WTC11 (cell line): ENCODE measurements at regions not wholly inside any gene's neighbourhood (a gene's known extent, or its start where the extent isn't known, plus 50 kb on each side); places are given as distances from the start of the nearest gene placed in this dataset.

Source experiments
- ESRRA ChIP-seq: sonication (generic); formaldehyde crosslinking; IDR thresholded peaks from 2 replicates; pipeline ENCODE4 v1.8.1; 2022; ENCODE audit warnings: mild to moderate bottlenecking, missing genetic modification reagents, borderline replicate concordance
- GABPB1 ChIP-seq: sonication (generic); formaldehyde crosslinking; IDR thresholded peaks from 2 replicates; pipeline ENCODE4 v1.8.1; 2023; ENCODE audit warnings: mild to moderate bottlenecking, missing genetic modification reagents
- TF ChIP-seq, protein P1 (sequence below): fragments of 200-600 bp; IDR thresholded peaks from 2 replicates; pipeline ENCODE4 v1.8.0; 2022; ENCODE audit warnings: antibody characterized with exemption
- TF ChIP-seq, protein P2 (sequence below): sonication (generic); formaldehyde crosslinking; IDR thresholded peaks from 2 replicates; pipeline ENCODE4 v1.8.0; 2022; ENCODE audit warnings: mild to moderate bottlenecking, missing genetic modification reagents
- TF ChIP-seq, protein P3 (sequence below): sonication (generic); formaldehyde crosslinking; IDR thresholded peaks from 2 replicates; pipeline ENCODE4 v1.8.1; 2023; ENCODE audit warnings: mild to moderate bottlenecking, missing genetic modification reagents

DNA sequence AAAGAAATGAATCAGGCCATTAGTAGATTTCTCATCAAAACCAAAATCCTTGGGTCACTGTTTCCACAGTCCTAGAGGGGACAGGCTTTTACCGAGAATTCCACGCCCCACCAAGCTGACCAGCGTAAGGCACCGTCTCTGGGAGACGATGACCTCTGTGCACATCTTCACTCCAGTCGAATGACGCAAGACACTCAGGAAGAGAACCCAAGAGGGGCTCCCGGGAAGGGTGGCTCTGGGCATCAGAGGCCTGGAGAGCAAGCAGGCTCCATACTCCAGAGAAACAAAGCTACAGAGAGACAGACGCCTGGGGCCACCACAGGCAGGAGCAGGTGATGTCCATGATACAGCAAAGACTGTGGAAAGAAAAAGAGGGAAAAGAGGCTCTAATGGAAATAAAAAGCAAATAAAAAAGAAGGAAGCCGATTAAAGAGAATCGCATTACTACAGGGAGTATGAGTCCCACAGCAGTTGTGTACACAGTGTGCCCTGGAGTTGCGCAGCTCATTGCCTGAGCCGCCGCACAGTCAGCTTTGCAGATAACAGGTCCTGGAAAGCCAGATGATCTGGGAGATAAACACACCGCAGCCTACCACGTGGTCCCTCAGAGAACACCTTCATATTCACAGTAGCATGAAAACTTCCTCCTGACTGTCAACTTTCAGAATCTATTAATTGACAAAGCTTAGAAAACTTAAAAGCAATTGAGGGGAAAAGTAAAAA, 572.7 kb upstream of the SALL3 start:
- no peak for TF ChIP-seq GABPB1 (CRISPR knock-in tag)
- TF ChIP-seq, protein P1, sequence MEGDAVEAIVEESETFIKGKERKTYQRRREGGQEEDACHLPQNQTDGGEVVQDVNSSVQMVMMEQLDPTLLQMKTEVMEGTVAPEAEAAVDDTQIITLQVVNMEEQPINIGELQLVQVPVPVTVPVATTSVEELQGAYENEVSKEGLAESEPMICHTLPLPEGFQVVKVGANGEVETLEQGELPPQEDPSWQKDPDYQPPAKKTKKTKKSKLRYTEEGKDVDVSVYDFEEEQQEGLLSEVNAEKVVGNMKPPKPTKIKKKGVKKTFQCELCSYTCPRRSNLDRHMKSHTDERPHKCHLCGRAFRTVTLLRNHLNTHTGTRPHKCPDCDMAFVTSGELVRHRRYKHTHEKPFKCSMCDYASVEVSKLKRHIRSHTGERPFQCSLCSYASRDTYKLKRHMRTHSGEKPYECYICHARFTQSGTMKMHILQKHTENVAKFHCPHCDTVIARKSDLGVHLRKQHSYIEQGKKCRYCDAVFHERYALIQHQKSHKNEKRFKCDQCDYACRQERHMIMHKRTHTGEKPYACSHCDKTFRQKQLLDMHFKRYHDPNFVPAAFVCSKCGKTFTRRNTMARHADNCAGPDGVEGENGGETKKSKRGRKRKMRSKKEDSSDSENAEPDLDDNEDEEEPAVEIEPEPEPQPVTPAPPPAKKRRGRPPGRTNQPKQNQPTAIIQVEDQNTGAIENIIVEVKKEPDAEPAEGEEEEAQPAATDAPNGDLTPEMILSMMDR = no peak
- no peak for TF ChIP-seq ESRRA (CRISPR knock-in tag)
- TF ChIP-seq, protein P2, sequence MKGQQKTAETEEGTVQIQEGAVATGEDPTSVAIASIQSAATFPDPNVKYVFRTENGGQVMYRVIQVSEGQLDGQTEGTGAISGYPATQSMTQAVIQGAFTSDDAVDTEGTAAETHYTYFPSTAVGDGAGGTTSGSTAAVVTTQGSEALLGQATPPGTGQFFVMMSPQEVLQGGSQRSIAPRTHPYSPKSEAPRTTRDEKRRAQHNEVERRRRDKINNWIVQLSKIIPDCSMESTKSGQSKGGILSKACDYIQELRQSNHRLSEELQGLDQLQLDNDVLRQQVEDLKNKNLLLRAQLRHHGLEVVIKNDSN = no peak
- TF ChIP-seq, protein P3, sequence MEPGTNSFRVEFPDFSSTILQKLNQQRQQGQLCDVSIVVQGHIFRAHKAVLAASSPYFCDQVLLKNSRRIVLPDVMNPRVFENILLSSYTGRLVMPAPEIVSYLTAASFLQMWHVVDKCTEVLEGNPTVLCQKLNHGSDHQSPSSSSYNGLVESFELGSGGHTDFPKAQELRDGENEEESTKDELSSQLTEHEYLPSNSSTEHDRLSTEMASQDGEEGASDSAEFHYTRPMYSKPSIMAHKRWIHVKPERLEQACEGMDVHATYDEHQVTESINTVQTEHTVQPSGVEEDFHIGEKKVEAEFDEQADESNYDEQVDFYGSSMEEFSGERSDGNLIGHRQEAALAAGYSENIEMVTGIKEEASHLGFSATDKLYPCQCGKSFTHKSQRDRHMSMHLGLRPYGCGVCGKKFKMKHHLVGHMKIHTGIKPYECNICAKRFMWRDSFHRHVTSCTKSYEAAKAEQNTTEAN (CRISPR knock-in tag) = no peak
